GM18868 (cell line): ENCODE measurements at regions not wholly inside any gene's neighbourhood (a gene's known extent, or its start where the extent isn't known, plus 50 kb on each side); places are given as distances from the start of the nearest gene placed in this dataset.
"Not testable (repeated sequence)": the region's sequence is repeated elsewhere in the genome, so short reads cannot be mapped to it uniquely, and the experiment has no call there.

Experiments used
- ATAC-seq: cut with Tn5 transposase; IDR thresholded peaks from one replicate; pipeline ENCODE4 v1.9.1; 2021; ENCODE audit warnings: mild to moderate bottlenecking, moderate library complexity; ENCODE audit not compliant: unreplicated experiment

- no peak for ATAC-seq
Observed at GRCh38 chr5:171706736-171707441, 78.7 kb upstream of the SMIM23 start.

GRCh38 chr5:171707442-171707792 is 78.2 kb upstream of the SMIM23 start:
- no peak for ATAC-seq

GRCh38 chr5:171709930-171710329 is 75.7 kb upstream of the SMIM23 start:
- ATAC-seq, result no peak

GRCh38 chr5:171710451-171711024 is 75.1 kb upstream of the SMIM23 start:
- ATAC-seq, result no peak

DNA sequence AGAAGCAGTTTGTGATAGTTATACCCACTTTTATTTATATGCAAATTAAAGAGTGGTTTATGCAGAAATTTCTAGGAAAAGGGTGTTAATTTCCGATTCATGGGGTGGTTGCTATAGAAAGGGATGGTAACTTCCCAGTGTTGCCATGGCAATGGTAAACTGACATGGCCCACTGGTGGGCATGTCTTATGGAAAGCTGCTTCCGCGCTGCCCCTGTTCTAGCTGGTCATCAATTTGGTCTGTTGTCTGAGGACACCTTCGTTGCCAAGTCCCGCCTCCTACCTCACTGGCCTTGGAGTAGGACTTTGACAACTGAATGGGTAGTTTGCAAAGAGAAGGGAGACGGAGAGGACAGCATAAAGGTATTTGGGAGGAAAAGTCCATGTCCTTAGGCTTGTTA is 74.0 kb upstream of the SMIM23 start:
- ATAC-seq, result no peak

GRCh38 chr5:171712616-171713015 is 73.0 kb upstream of the SMIM23 start:
- ATAC-seq, result no peak

DNA sequence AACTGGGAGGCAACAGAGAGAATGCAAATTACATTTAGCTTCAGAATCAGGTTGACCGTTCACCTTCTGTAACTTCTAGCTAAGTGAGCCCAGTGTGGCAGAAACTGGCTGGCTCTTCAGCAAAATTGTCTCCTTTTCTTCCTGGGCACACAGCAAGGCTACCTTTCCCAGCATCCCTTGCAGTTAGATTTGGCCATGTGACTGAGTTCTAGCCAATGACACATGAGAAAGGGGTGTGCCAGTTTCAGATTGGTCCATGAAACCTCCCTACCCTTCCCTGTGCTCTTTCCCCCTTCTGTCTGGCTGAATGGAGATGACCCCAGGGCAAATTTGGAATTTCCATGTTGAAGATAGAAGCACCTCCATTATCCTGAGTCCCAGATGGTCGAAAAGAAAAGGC is 72.5 kb upstream of the SMIM23 start:
- ATAC-seq, result no peak

DNA sequence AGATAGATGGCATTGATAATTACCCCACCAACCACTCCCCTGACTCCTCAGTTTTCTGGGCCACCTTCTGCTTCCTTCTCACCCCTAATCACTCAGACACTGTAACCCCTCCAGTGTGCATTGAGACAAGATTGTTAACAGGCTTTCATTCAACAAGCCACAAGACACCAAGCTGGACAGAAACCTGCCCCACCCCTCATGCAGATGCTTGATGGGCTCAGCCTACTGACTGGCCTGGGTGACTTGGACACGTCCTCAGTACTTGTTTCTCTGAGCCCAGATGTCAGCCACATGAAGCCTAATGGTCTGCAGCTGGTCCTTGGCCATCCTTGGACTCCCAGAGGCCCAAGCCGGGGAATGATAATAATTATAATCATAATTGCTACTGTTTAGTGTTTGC is 71.4 kb upstream of the SMIM23 start:
- no peak for ATAC-seq

DNA sequence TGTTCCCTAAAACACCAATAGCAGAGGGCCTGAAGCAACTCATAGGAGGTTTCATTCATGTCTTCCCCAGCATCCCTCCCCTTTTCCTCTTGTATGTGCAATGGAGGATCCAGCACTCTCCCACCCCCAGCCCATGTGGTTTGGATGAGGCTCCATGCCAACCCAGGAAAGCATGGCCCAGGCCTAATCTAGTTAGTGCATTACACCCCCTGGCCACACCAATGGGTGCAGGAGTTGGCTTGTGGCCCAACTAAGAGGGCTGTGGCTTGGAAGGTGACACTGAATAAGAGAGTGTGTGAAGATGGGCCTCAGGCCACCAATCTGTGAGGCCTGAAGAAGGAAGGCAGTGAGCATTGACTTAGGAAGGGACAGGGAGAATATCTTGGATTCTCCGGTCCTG is 70.8 kb upstream of the SMIM23 start:
- ATAC-seq, result no peak

DNA sequence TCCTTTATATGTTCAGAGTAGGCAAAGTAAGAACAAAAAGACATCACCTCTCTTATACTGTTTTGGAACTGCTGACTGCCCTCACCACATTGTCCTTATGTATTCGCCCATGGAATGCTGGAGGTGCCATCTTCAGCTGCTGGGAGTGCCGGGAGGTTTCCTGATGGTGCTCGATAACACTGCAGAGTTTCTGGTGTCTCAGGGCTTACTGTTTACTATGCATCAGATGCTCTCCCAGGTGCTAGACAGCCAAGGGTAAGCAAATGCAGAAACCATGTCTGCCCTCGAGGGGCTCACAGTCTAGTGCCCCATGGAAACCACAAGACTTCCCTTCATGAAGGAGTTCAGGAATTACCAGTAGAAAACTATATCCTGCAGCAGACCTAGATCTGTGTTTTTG is 70.1 kb upstream of the SMIM23 start:
- ATAC-seq, result no peak

DNA sequence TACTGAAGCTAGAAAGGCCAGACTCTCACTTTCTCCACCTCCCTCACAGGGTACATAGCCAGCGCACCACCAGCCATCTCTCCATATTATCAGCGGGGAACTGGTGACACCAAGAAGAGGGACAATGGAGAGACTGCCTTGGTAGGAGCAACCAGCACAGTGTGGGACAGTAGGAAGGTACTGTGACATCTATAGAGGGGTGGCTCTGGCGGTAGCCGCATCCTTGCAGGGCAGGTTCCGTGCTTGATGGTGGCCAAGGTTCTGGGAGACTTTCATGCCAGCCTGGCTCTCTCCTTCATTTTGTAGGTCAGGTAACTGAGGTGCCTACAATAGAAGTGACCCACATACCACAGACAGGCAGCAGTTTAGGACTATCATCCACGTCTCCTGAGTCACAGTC is 65.5 kb upstream of the SMIM23 start:
- no peak for ATAC-seq

DNA sequence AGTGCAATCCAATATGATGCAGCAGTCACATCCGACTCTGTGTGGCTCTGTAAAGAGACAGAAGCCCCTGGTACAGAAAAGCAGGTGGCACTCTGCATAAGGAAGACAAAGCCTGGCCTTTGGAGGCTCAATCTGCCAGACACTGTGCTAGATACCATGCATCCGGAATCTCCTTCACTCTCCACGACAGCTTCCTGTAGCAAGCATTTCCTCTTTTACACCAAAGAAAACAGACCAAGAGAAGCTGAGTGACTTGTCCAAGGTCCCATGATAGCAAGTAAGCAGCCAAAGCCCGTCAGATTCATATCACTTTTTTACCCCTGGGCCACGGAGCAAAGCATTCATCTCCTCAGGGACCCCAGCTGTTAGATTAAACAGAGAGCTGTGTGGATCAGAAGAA is 64.2 kb upstream of the SMIM23 start:
- no peak for ATAC-seq

DNA sequence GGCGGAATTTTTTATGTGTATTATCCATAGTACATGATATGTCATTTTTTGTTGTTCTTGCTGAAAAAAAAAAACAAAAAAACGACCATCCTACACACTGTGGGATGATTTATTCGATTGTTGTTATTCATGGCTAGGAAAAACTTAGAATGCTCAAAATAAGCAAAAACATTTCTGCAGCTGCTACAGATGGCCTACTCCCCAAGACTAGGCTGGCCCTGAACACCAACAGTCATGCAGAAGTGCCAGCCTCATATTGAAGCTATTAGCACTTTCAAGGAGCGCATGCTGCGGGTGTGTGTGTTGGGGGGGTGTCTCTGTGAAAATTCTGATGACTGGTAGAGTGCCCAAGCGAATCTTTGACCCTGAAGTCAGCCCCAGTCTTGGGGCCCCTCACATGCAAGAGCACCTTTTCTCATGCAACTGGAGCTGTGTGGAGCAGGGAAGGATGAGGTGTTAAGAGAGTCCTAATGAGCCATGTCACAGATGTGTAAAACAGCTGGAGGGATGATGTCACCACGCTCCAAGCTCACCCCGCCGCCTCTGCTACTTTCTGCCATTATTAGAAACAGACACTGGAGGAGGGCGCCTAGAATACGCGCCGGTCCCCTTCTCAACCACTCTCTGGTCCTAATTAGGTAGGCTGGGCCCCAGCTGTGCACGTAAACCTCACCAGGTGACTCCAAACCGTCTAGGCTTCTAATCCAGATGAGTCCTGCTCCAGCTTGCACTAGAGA is 61.0 kb upstream of the SMIM23 start:
- ATAC-seq, result no peak

GRCh38 chr5:171725205-171725601 is 60.4 kb upstream of the SMIM23 start:
- no peak for ATAC-seq

DNA sequence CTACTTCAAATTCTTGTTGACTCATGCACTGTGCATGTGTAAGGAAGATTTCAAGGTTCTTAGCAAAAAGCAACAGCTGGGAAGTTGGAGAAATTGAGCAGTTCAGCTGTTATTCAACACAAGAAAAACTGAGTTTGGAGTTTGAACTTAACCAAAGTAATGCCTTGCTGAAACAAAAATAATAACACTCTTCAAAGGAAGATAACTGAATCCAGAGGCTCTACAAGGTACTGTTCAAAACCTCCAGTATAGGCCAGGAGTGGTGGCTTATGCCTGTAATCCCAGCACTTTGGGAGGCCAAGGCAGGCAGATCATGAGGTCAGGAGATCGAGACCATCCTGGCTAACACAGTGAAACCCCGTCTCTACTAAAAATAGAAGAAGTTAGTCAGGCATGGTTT is 58.8 kb upstream of the SMIM23 start:
- ATAC-seq, result not testable (repeated sequence)

DNA sequence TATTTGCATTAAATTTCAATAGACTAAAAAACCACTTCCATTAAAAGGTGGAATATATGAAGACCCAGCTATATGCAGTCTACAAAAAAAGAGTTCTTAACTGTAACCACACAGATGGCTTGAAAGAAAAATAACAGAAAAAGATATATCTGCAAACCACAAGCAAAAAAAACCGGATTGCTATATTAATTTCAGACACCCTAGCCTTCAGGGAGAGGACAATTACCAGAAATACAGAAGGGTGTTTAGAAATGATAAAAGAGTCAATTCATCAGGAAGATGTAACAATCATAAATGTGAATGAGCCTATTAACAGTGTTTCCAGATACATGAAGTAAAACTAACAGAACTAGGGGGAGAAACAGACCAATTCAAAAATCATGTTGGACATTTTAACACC is 56.9 kb upstream of the SMIM23 start:
- no peak for ATAC-seq
